Glutamatergic neuron (in vitro differentiated cells): ENCODE measurements at regions not wholly inside any gene's neighbourhood (a gene's known extent, or its start where the extent isn't known, plus 50 kb on each side); places are given as distances from the start of the nearest gene placed in this dataset.

Experiments used
- DNase-seq: peaks from one replicate; pipeline ENCODE4 v3.0.0; 2022
- H3K27ac Mint-ChIP-seq: one replicate; pipeline ENCODE4 v1.8.0; 2020; ENCODE audit warnings: mild to moderate bottlenecking, mixed read lengths, inconsistent platforms; ENCODE audit not compliant: unreplicated experiment
- H3K27me3 Mint-ChIP-seq: one replicate; pipeline ENCODE4 v1.8.0; 2020; ENCODE audit warnings: mild to moderate bottlenecking, moderate library complexity, mixed read lengths, inconsistent platforms; ENCODE audit not compliant: unreplicated experiment
- H3K36me3 Mint-ChIP-seq: one replicate; pipeline ENCODE4 v1.8.0; 2020; ENCODE audit warnings: mild to moderate bottlenecking, mixed read lengths, inconsistent platforms; ENCODE audit not compliant: unreplicated experiment
- H3K4me1 Mint-ChIP-seq: one replicate; pipeline ENCODE4 v1.8.0; 2020; ENCODE audit warnings: mild to moderate bottlenecking, low read depth, mixed read lengths, inconsistent platforms; ENCODE audit not compliant: unreplicated experiment
- H3K4me3 Mint-ChIP-seq: one replicate; pipeline ENCODE4 v1.8.0; 2020; ENCODE audit warnings: mild to moderate bottlenecking, mixed read lengths, inconsistent platforms; ENCODE audit not compliant: unreplicated experiment
- H3K9me3 Mint-ChIP-seq: one replicate; pipeline ENCODE4 v1.8.0; 2020; ENCODE audit warnings: mild to moderate bottlenecking, moderate library complexity, mixed read lengths, inconsistent platforms; ENCODE audit not compliant: unreplicated experiment
- TF ChIP-seq, protein P1 (sequence below): fragments of 200-600 bp; sonication (generic); IDR thresholded peaks from one replicate; pipeline ENCODE4 v1.5.0; 2021; ENCODE audit not compliant: partially characterized antibody, unreplicated experiment

DNA sequence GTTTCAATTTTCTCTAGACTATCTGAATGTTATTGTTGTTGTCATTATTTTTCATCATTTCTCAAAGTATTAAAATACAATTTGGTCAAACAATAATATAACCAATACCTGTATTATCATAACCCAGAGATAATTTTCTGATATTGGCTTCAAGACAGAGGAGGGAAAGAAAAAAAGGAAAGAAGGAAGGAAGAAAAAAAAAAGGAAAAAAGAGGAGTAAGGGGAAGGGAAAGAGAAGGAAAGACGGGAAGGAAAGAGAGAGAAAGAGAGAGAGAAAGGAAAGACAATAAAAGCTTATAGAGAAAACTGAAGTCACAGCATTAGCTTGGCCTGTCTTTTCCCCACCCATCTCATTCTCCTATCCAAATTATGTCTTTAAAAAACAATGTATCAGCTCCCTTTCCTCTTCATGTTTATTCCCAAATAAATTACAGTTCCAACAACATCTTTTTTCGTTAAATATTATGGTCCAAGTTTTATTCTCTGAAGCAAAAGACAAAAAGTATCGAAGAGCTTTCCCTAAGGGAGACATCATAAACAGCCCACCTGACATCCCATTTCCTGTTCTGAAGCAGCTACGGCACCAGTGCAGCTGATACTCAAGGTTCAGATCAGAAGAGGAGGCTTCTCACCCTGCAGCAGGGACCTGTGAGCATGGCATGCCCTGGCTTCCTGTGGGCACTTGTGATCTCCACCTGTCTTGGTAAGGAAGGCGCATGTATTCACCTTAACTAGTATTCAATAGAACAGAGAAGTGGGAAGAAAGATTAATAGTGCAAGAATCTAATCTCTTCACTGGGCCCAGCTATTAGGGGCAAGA is 308.3 kb downstream of the DAD1 start:
- Mint-ChIP-seq H3K4me3 (no peak overlapping the region), H3K27ac (no peak overlapping the region), H3K9me3 (peaks cover 2% of the 10 kb centered on the region), H3K36me3 (no peaks in the 10 kb centered on the region), H3K4me1 (peaks cover 5% of the 10 kb centered on the region), H3K27me3 (no peaks in the 10 kb centered on the region)
- TF ChIP-seq, protein P1, sequence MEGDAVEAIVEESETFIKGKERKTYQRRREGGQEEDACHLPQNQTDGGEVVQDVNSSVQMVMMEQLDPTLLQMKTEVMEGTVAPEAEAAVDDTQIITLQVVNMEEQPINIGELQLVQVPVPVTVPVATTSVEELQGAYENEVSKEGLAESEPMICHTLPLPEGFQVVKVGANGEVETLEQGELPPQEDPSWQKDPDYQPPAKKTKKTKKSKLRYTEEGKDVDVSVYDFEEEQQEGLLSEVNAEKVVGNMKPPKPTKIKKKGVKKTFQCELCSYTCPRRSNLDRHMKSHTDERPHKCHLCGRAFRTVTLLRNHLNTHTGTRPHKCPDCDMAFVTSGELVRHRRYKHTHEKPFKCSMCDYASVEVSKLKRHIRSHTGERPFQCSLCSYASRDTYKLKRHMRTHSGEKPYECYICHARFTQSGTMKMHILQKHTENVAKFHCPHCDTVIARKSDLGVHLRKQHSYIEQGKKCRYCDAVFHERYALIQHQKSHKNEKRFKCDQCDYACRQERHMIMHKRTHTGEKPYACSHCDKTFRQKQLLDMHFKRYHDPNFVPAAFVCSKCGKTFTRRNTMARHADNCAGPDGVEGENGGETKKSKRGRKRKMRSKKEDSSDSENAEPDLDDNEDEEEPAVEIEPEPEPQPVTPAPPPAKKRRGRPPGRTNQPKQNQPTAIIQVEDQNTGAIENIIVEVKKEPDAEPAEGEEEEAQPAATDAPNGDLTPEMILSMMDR = no peak
- DNase-seq = no peak

DNA sequence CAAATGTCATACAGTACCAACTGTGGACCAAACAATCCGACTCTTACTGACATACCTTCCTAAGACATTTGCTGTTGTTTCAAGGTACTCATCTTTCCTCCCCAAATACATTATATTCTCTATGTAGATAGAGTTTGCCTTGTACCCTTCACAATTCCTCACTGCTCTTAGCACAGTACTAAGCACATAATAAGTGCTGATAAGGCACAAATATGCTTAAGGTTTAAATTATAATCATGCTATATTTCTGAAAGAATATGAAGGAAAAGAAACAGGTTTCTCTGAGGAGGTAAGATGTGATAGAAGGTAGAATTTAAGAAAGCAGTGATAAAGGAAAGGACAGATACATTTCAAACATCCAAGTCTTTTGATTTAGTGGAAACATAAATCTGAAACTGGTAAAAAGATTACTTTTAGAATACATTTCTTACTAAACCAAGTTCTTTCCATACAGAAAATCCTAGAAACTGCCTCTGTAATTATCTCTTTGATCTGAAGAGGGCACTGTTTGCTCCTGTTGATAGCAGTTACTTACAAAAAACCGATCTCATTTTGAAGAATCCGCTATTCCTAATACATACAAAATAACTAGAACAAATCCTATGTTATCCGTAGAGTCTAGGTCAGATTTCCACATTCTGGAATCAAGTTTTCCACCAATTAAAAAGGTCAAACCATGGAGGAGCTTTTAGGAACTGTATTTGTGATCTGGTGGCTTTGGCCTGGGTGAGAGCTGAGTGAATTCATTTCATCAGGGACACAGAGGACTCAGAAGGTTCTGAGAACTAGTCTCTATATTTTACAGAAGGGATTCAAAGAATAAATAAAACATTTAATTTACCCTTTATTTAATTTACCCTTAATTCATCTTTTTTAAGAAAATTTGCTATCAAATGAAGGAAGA is 311.9 kb downstream of the DAD1 start:
- Mint-ChIP-seq H3K4me3 (no peak overlapping the region), H3K4me1 (peaks cover 5% of the 10 kb centered on the region), H3K27me3 (no peaks in the 10 kb centered on the region), H3K9me3 (peaks cover 2% of the 10 kb centered on the region), H3K36me3 (no peaks in the 10 kb centered on the region), H3K27ac (no peak overlapping the region)
- DNase-seq = no peak
- TF ChIP-seq, protein P1 = peak; percentile 73

DNA sequence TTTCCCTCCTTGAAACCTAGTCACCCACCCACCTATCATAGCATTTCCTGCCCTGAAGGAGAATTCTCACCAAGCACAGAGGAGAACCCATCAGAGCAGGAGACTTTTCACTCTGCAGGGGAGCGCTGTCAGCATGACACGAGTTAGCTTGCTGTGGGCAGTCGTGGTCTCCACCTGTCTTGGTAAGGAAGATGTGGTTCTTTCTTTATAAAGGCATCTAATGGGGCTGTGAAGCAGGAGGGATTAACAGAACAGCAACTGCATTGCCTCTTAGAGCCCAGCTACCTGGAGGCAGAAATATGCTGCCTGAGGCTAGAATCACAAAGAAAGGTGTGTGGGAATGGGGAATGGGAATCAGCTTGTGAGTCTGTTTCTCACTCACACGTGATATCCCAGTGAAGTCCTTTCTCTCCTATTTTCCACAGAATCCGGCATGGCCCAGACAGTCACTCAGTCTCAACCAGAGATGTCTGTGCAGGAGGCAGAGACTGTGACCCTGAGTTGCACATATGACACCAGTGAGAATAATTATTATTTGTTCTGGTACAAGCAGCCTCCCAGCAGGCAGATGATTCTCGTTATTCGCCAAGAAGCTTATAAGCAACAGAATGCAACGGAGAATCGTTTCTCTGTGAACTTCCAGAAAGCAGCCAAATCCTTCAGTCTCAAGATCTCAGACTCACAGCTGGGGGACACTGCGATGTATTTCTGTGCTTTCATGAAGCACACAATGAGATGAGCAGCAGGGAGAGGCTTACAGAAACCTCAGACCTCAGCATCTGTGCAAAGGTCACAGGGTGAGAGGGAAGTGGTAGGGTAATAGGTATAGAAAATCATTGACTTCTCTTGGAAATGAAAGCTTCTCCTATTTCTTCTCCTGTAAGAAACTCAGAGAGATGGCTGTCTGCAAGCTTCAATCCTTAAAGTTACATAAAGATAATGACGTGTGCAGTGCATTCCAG is 316.9 kb downstream of the DAD1 start:
- DNase-seq = no peak
- Mint-ChIP-seq H3K36me3 (no peaks in the 10 kb centered on the region), H3K27me3 (no peaks in the 10 kb centered on the region), H3K4me1 (no peaks in the 10 kb centered on the region), H3K27ac (no peak overlapping the region), H3K9me3 (no peaks in the 10 kb centered on the region), H3K4me3 (no peak overlapping the region)
- TF ChIP-seq, protein P1 = no peak

DNA sequence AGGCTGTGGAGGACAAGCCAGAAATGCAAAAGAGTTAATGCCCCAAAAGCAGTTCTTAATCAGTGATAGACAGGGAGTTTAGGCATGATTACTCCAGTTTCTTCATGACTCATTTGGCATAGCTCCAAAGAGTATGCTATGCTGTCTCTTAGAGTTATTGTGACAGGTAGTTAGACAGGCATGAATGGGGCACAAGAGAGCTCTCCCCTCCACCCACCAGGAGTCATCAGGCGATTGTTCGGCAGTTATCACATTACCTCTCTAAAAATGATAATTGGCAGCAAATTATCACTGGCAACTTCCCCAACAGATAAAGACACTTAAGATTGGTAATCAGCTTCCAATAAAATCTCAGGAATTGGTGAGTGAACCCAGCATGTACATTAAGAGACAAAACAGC is 320.1 kb downstream of the DAD1 start:
- no peaks in the 10 kb centered on the region for H3K36me3 Mint-ChIP-seq
- no peak overlapping the region for H3K27ac Mint-ChIP-seq
- no peaks in the 10 kb centered on the region for H3K9me3 Mint-ChIP-seq
- no peak for DNase-seq
- TF ChIP-seq, protein P1 = no peak
- no peaks in the 10 kb centered on the region for H3K27me3 Mint-ChIP-seq
- no peaks in the 10 kb centered on the region for H3K4me1 Mint-ChIP-seq
- no peak overlapping the region for H3K4me3 Mint-ChIP-seq
